SK-N-MC (cell line): ENCODE measurements at regions not wholly inside any gene's neighbourhood (a gene's known extent, or its start where the extent isn't known, plus 50 kb on each side); places are given as distances from the start of the nearest gene placed in this dataset.
A peak's percentile ranks its signal among the peaks of the same experiment; 100 is the strongest.

ENCODE experiments used
- DNase-seq: peaks from one replicate; pipeline ENCODE4 v3.0.0-alpha.2; 2011; ENCODE audit warnings: low read depth, low spot score
- H3K27ac ChIP-seq: fragments of 200-600 bp; sonication (generic); 2 replicates; pipeline ENCODE4 v1.5.1; 2016; ENCODE audit warnings: mixed run types
- H3K36me3 ChIP-seq: fragments of 200-600 bp; sonication (generic); 2 replicates; pipeline ENCODE4 v1.6.1; 2017; ENCODE audit warnings: antibody characterized with exemption, low read length, mixed read lengths; ENCODE audit not compliant: insufficient read depth
- H3K4me3 ChIP-seq: fragments of 200-600 bp; sonication (generic); 2 replicates; pipeline ENCODE4 v1.5.1; 2016
- H3K9ac ChIP-seq: fragments of 200-600 bp; sonication (generic); 2 replicates; pipeline ENCODE4 v1.8.0; 2017; ENCODE audit warnings: mixed run types, mixed read lengths; ENCODE audit not compliant: insufficient read length
- H3K9me3 ChIP-seq: fragments of 200-600 bp; sonication (generic); 2 replicates; pipeline ENCODE4 v1.6.1; 2017; ENCODE audit warnings: low read depth, mild to moderate bottlenecking, antibody characterized with exemption, low read length, moderate library complexity, mixed read lengths
- EZH2 ChIP-seq: fragments of 200-600 bp; sonication (generic); IDR thresholded peaks from one replicate; pipeline ENCODE4 v1.6.1; 2017; ENCODE audit warnings: antibody characterized with exemption
- FOXP2 ChIP-seq: optimal IDR thresholded peaks from 2 replicates; pipeline ENCODE3; 2011; ENCODE audit warnings: mild to moderate bottlenecking, moderate library complexity; ENCODE audit not compliant: insufficient read depth; ENCODE audit errors: extremely low read length, control extremely low read depth
- POLR2AphosphoS5 ChIP-seq: IDR thresholded peaks from 2 replicates; pipeline ENCODE4 v1.6.1; 2012; ENCODE audit warnings: mild to moderate bottlenecking, low read depth, low read length, borderline replicate concordance

DNA sequence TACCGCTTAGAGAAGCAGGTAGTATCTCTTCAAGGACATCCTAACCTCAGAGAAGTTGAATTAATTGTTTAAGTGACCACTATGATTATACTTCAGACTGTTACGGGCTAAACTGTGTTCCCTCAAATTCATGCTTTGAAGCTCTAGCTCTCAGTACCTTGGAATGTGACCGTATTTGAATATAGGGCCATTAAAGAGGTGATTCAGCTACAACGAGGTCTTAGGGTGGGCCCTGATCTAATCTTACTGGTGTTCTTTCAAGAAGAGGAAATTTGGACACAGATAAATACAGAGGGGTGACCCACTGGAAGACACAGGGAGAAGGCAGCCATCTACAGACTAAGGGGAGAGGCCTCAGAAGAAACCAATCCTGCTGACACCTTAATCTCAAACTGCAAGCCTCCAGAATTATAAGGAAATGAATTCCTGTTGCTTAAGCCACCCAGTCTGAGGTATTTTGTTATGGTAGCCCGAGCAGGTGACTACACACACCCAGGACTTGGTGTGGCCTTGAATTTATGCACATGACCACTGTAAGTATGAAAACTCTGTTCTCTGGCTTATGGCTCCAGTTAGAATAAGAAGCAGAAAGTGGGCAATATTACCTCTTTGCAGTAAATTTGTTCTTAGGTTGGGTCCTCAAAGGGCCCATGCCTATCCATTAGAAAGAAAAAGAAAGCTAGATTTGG lies 249.1 kb downstream of the DHX35 start:
- TF ChIP-seq POLR2AphosphoS5 (no peak), EZH2 (no peak), FOXP2 (no peak)
- DNase-seq: no peak
- H3K36me3 ChIP-seq: no peaks in the 10 kb centered on the region
- no peak overlapping the region for H3K9ac ChIP-seq
- H3K9me3 ChIP-seq: no peaks in the 10 kb centered on the region
- no peak overlapping the region for H3K4me3 ChIP-seq
- H3K27ac ChIP-seq: no peak overlapping the region

DNA sequence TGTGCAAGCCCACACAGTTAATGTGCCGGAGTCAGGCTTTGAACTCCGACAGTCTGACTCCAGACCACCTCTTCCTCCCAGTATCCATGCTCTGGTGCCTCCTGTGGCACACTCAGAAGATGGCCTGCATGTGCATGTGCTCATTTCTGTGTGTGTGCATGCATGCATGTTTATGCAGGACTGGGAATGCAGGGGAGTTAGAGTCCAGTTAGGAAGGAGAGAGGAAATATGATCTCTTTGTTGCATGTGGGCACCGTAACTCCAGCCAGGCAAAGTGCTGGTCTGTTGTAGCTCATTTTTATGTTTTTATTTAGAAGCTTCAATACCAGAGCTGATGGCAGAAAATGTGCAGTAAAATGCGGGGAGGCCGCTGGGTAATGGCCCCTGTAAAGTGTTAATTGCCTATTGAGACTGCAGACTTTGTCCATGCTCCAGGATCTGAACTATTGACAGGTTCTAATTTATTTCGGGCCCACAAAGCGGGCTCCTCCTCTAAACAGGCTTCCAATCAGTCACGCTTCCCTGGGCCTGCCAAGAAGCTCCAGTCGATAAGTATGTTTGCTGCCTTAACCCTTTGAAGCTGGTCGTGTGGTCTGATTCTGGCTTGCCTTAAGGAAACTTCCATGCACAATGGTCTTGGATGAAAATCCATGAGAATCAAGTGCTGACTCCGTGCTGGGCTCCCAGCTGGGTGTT lies 248.3 kb downstream of the DHX35 start:
- TF ChIP-seq POLR2AphosphoS5: no peak
- TF ChIP-seq EZH2: no peak
- Histone ChIP-seq H3K9me3 (no peaks in the 10 kb centered on the region), H3K4me3 (no peak overlapping the region), H3K36me3 (no peaks in the 10 kb centered on the region), H3K9ac (no peak overlapping the region), H3K27ac (no peak overlapping the region)
- DNase-seq: no peak

DNA sequence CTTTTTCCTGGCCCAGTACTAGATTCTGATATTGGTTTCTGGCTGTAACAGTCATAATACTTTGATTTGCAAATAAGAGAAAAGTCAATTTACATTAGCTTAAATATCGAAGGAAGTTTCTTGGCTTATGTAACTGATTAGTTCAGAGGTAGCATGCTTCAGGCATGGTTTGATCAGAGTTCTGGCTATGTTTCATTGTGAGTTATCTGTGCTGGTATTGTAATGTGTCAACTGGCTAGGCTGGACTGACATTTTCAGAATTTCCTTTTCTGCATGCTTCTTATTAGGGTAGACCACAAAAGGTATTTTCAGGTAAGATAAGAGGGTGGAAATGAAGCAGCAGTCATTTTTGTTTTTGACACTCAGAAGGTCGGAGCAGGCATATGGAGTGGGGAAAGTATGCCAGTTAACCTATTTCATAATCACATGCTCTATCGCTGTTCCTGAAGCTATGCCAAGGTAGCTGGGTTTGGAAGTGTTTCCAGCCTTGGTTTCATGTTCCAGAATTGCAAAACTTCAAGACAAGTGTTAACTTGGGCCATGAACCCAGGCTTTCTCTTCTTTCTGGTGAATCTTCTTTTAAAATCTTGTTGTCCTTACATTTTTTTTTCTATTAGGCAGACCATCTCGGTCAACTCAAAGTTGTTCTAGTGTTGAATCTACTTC lies 244.9 kb downstream of the DHX35 start:
- no peak overlapping the region for H3K4me3 ChIP-seq
- no peaks in the 10 kb centered on the region for H3K9me3 ChIP-seq
- TF ChIP-seq EZH2 (no peak), POLR2AphosphoS5 (no peak), FOXP2 (no peak)
- no peaks in the 10 kb centered on the region for H3K36me3 ChIP-seq
- no peak for DNase-seq
- H3K27ac ChIP-seq: no peak overlapping the region
- no peak overlapping the region for H3K9ac ChIP-seq

- TF ChIP-seq EZH2: no peak
- H3K9me3 ChIP-seq: no peaks in the 10 kb centered on the region
- peak; percentile 5 for DNase-seq
- H3K36me3 ChIP-seq: no peaks in the 10 kb centered on the region
- no peak overlapping the region for H3K27ac ChIP-seq
- H3K4me3 ChIP-seq: no peak overlapping the region
- H3K9ac ChIP-seq: no peak overlapping the region
Measured at GRCh38 chr20:39195582-39196021, 233.5 kb downstream of the DHX35 start.

GRCh38 chr20:39190666-39191570 lies 228.8 kb downstream of the DHX35 start:
- H3K4me3 ChIP-seq: no peak overlapping the region
- DNase-seq: no peak
- H3K9ac ChIP-seq: no peak overlapping the region
- no peaks in the 10 kb centered on the region for H3K9me3 ChIP-seq
- H3K36me3 ChIP-seq: no peaks in the 10 kb centered on the region
- H3K27ac ChIP-seq: no peak overlapping the region
- TF ChIP-seq EZH2: no peak
- no peak for TF ChIP-seq POLR2AphosphoS5
- TF ChIP-seq FOXP2: no peak

- Histone ChIP-seq H3K4me3 (no peak overlapping the region), H3K9me3 (no peaks in the 10 kb centered on the region; the same call in 1 of the 2 replicates), H3K36me3 (no peaks in the 10 kb centered on the region), H3K27ac (no peak overlapping the region), H3K9ac (no peak overlapping the region)
- no peak for DNase-seq
- no peak for TF ChIP-seq EZH2
Measured at GRCh38 chr20:39188266-39188765, 226.2 kb downstream of the DHX35 start.

DNA sequence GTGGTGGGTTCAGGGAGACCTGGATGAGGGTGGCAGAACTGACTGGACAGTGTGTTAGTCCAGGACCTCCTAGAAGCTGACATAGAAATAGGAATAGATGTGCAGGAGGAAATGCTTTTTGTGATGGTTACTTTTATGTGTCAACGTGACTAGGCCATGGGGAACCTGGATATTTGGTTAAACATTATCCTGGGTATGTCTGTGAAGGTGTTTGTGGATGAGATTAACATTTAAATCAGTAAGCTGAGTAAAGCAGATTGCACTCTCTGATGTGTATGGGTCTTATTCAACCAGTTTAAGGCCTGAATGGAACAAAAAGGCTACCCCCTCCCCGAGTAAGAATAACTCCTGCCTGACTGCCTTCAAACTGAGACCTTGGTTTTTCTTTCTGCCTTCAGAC lies 219.3 kb downstream of the DHX35 start:
- DNase-seq: no peak
- Histone ChIP-seq H3K4me3 (no peak overlapping the region), H3K9ac (no peak overlapping the region), H3K27ac (no peak overlapping the region), H3K36me3 (no peaks in the 10 kb centered on the region), H3K9me3 (no peaks in the 10 kb centered on the region; the same call in 1 of the 2 replicates)
- TF ChIP-seq EZH2: no peak
- TF ChIP-seq POLR2AphosphoS5: no peak

DNA sequence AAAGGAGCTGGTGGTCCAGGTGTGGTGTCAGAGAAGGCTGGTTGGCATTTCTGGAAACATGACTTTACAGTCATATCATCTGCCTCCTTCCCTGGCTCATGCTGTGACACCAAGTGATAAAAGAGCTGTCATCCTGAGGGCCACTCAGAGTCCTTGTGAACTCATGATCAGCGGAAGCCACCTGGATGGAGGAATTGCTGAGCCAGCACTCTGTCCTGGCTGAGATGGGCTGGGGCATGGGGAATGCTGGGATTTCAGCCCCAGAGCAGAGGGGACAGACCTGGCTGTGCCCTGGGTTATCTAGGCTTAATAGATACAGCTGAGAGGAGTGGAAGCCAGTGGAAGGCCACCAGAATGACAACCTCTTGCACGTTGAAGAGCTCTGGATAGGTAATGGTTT lies 214.3 kb downstream of the DHX35 start:
- no peak overlapping the region for H3K4me3 ChIP-seq
- no peak for TF ChIP-seq EZH2
- TF ChIP-seq POLR2AphosphoS5: no peak
- no peak for TF ChIP-seq FOXP2
- no peaks in the 10 kb centered on the region for H3K9me3 ChIP-seq
- no peaks in the 10 kb centered on the region for H3K36me3 ChIP-seq
- H3K27ac ChIP-seq: no peak overlapping the region
- no peak for DNase-seq
- no peak overlapping the region for H3K9ac ChIP-seq
